HEK293 (cell line): ENCODE measurements at regions not wholly inside any gene's neighbourhood (a gene's known extent, or its start where the extent isn't known, plus 50 kb on each side); places are given as distances from the start of the nearest gene placed in this dataset.

Source experiments
- CTCF ChIA-PET: fragments of 350-600 bp; formaldehyde crosslinking; extraction: SDS; loops from one replicate; lab custom pipeline; 2021; ENCODE audit warnings: antibody characterized with exemption; lab: Yijun Ruan, JAX
- POLR2A ChIA-PET: fragments of 300-600 bp; formaldehyde crosslinking; extraction: SDS; loops from one replicate; lab custom pipeline; 2020; ENCODE audit warnings: antibody characterized with exemption, inconsistent platforms; lab: Yijun Ruan, JAX
- H3K27ac ChIP-seq: fragments of 200-500 bp; sonication (Bioruptor generic); 2 replicates; pipeline ENCODE4 v1.5.1; 2014; ENCODE audit warnings: low read depth, low read length, control low read depth, inconsistent platforms; ENCODE audit errors: extremely low read depth
- H3K36me3 ChIP-seq, 2 experiments: fragments of 200-500 bp in 1 of 2; sonication (Bioruptor generic) in 1 of 2; 1 replicate in 1 of 2; 2 replicates in 1 of 2; pipeline ENCODE4 v1.5.1; 2014 to 2017; ENCODE audit warnings: inconsistent platforms in 2 of 2, low read length in 2 of 2; ENCODE audit not compliant: control insufficient read depth in 2 of 2, insufficient read depth in 1 of 2
- H3K4me1 ChIP-seq: fragments of 200-500 bp; sonication (Bioruptor generic); 2 replicates; pipeline ENCODE4 v1.5.1; 2014; ENCODE audit warnings: mild to moderate bottlenecking, low read length, inconsistent platforms; ENCODE audit not compliant: control insufficient read depth, insufficient read depth
- H3K4me3 ChIP-seq: 2 replicates; pipeline ENCODE4 v1.5.1; 2011; ENCODE audit warnings: low read depth, mild to moderate bottlenecking, control low read depth, low read length, moderate library complexity
- H3K9me3 ChIP-seq: fragments of 200-500 bp; sonication (Bioruptor generic); 2 replicates; pipeline ENCODE4 v1.5.1; 2014; ENCODE audit warnings: low read depth, low read length, inconsistent platforms; ENCODE audit not compliant: control insufficient read depth, insufficient read depth
- BCL11B ChIP-seq: fragments of 450-650 bp; formaldehyde crosslinking; IDR thresholded peaks from 2 replicates; pipeline ENCODE4 v1.5.1; 2016; ENCODE audit warnings: low read depth, missing biosample characterization, missing genetic modification characterization
- GLI2 ChIP-seq: fragments of 450-650 bp; formaldehyde crosslinking; IDR thresholded peaks from 2 replicates; pipeline ENCODE4; 2017; ENCODE audit warnings: missing biosample characterization, missing genetic modification characterization, low read depth, borderline replicate concordance
- HOXD13 ChIP-seq: sonication (generic); formaldehyde crosslinking; IDR thresholded peaks from 2 replicates; pipeline ENCODE4 v1.8.0; 2022; ENCODE audit warnings: missing genetic modification reagents, borderline replicate concordance
- ZBTB21 ChIP-seq: fragments of 450-650 bp; formaldehyde crosslinking; IDR thresholded peaks from 2 replicates; pipeline ENCODE4 v1.5.1; 2017; ENCODE audit warnings: missing biosample characterization, missing genetic modification characterization
- ZNF155 ChIP-seq: fragments of 450-650 bp; formaldehyde crosslinking; IDR thresholded peaks from 2 replicates; pipeline ENCODE4 v1.5.1; 2016; ENCODE audit warnings: missing biosample characterization, missing genetic modification characterization
- ZNF2 ChIP-seq: fragments of 450-650 bp; formaldehyde crosslinking; IDR thresholded peaks from 2 replicates; pipeline ENCODE4 v1.5.1; 2016; ENCODE audit warnings: missing biosample characterization, missing genetic modification characterization
- ZNF426 ChIP-seq: fragments of 450-650 bp; formaldehyde crosslinking; IDR thresholded peaks from 2 replicates; pipeline ENCODE4 v1.5.1; 2017; ENCODE audit warnings: missing biosample characterization, missing genetic modification characterization, mild to moderate bottlenecking, inconsistent platforms, moderate library complexity
- ZNF433 ChIP-seq: fragments of 450-650 bp; formaldehyde crosslinking; IDR thresholded peaks from 2 replicates; pipeline ENCODE4 v1.5.1; 2016; ENCODE audit warnings: missing biosample characterization, missing genetic modification characterization, low read depth
- ZNF561 ChIP-seq: fragments of 450-650 bp; IDR thresholded peaks from 2 replicates; pipeline ENCODE4 v1.5.1; 2018; ENCODE audit warnings: missing biosample characterization, missing genetic modification characterization, borderline replicate concordance
- ZNF664 ChIP-seq: fragments of 450-650 bp; formaldehyde crosslinking; IDR thresholded peaks from 2 replicates; pipeline ENCODE4 v1.5.1; 2016; ENCODE audit warnings: missing biosample characterization, missing genetic modification characterization
- ZNF768 ChIP-seq: fragments of 450-650 bp; formaldehyde crosslinking; IDR thresholded peaks from 2 replicates; pipeline ENCODE4 v1.5.1; 2018; ENCODE audit warnings: missing biosample characterization, mild to moderate bottlenecking, missing genetic modification characterization
- TF ChIP-seq, protein P1 (sequence below): fragments of 450-650 bp; formaldehyde crosslinking; IDR thresholded peaks from 2 replicates; pipeline ENCODE4 v1.5.1; 2017; ENCODE audit warnings: missing biosample characterization, missing genetic modification characterization
- TF ChIP-seq, protein P2 (sequence below): fragments of 450-650 bp; formaldehyde crosslinking; IDR thresholded peaks from 2 replicates; pipeline ENCODE4 v1.5.1; 2016; ENCODE audit warnings: missing biosample characterization, missing genetic modification characterization
- TF ChIP-seq, protein P3 (sequence below): fragments of 450-650 bp; formaldehyde crosslinking; IDR thresholded peaks from 2 replicates; pipeline ENCODE4 v1.5.1; 2016; ENCODE audit warnings: missing biosample characterization, missing genetic modification characterization
- TF ChIP-seq, protein P4 (sequence below): fragments of 450-650 bp; formaldehyde crosslinking; IDR thresholded peaks from 2 replicates; pipeline ENCODE4 v1.5.1; 2016; ENCODE audit warnings: missing biosample characterization, missing genetic modification characterization, low read depth

DNA sequence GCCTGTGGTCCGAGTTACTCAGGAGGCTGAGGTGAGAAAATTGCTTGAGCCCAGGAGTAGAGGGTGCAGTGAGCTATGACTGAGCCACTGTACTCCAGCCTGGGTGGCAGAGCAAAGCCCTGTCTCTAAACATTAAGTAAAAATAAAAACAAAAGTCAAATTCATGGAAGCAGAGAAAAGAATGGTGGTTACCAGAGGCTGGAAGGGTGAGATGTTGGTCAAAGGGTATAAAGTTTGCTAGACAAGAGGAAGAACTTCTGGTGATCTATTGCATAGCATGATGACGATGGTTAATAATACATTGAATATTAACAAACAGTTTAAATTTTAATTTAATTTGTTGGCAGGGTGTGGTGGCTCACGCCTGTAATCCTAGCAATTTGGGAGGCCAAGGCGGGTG, 68.1 kb downstream of the CRPPA start:
- no peaks in the 10 kb centered on the region for H3K4me1 ChIP-seq
- no peaks in the 10 kb centered on the region for H3K36me3 ChIP-seq
- H3K9me3 ChIP-seq: no peaks in the 10 kb centered on the region
- ChIA-PET POLR2A (no interaction called here), CTCF (no interaction called here)
- no peak overlapping the region for H3K27ac ChIP-seq
- H3K4me3 ChIP-seq: no peak overlapping the region
- TF ChIP-seq, protein P1, sequence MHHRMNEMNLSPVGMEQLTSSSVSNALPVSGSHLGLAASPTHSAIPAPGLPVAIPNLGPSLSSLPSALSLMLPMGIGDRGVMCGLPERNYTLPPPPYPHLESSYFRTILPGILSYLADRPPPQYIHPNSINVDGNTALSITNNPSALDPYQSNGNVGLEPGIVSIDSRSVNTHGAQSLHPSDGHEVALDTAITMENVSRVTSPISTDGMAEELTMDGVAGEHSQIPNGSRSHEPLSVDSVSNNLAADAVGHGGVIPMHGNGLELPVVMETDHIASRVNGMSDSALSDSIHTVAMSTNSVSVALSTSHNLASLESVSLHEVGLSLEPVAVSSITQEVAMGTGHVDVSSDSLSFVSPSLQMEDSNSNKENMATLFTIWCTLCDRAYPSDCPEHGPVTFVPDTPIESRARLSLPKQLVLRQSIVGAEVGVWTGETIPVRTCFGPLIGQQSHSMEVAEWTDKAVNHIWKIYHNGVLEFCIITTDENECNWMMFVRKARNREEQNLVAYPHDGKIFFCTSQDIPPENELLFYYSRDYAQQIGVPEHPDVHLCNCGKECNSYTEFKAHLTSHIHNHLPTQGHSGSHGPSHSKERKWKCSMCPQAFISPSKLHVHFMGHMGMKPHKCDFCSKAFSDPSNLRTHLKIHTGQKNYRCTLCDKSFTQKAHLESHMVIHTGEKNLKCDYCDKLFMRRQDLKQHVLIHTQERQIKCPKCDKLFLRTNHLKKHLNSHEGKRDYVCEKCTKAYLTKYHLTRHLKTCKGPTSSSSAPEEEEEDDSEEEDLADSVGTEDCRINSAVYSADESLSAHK (tag by site-specific recombination): no peak
- TF ChIP-seq ZNF2 (tag by site-specific recombination): no peak

DNA sequence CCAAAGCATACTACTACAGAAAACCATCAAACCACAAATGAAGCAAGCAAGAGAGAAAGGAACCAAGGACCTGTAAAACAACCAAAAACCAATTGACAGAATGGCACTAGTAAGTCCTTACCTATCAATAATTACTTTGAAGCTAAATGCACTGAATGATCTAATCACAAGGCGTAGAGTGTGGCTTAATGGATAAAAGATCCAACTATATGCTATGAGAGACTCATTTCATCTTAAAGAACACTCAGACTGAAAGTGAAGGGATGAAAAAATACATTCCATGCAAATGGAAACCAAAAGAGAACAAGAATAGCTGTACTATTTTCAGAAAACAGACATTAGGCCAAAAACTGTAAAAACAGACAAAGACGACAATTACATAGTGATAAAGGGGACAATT, 70.7 kb downstream of the CRPPA start:
- TF ChIP-seq ZNF664 (no peak), ZNF561 (no peak), ZNF433 (tag by site-specific recombination) (no peak), ZBTB21 (no peak)
- TF ChIP-seq, protein P2, sequence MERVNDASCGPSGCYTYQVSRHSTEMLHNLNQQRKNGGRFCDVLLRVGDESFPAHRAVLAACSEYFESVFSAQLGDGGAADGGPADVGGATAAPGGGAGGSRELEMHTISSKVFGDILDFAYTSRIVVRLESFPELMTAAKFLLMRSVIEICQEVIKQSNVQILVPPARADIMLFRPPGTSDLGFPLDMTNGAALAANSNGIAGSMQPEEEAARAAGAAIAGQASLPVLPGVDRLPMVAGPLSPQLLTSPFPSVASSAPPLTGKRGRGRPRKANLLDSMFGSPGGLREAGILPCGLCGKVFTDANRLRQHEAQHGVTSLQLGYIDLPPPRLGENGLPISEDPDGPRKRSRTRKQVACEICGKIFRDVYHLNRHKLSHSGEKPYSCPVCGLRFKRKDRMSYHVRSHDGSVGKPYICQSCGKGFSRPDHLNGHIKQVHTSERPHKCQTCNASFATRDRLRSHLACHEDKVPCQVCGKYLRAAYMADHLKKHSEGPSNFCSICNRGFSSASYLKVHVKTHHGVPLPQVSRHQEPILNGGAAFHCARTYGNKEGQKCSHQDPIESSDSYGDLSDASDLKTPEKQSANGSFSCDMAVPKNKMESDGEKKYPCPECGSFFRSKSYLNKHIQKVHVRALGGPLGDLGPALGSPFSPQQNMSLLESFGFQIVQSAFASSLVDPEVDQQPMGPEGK (tag by site-specific recombination): no peak
- TF ChIP-seq, protein P3, sequence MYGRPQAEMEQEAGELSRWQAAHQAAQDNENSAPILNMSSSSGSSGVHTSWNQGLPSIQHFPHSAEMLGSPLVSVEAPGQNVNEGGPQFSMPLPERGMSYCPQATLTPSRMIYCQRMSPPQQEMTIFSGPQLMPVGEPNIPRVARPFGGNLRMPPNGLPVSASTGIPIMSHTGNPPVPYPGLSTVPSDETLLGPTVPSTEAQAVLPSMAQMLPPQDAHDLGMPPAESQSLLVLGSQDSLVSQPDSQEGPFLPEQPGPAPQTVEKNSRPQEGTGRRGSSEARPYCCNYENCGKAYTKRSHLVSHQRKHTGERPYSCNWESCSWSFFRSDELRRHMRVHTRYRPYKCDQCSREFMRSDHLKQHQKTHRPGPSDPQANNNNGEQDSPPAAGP: no peak

DNA sequence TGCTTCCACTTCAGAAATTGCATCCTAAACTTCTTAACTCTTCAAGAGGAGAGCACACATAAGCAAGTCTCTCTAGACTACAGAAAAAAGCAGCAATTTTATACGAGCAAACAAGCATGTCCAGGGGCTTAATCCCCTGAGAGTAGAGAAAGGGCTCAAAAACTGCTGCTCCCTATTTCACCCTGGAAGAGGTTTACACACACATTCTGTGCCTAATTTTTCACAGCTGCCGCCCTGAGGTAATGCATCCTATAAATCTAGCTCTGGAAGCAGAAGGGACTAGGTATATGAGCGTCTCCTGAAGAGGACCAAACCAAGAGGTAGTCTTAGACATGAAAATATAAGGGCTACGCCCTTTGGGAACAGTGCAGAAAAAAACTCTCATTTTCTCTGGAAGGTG, 73.1 kb downstream of the CRPPA start:
- POLR2A ChIA-PET: interaction anchor here (1.0 kb wide), 1 partner anchor 72 kb away, joined by 3 read pairs; no protein-coding TSS in a partner anchor
- no peaks in the 10 kb centered on the region for H3K9me3 ChIP-seq
- CTCF ChIA-PET: interaction anchor here (0.5 to 0.8 kb wide), 4 partner anchors 18 to 1609 kb away, joined by 3 to 4 read pairs (median 3); no protein-coding TSS in a partner anchor

More for the DNA sequence above, 70.7 kb downstream of the CRPPA start:
- CTCF ChIA-PET: no interaction called here
- POLR2A ChIA-PET: no interaction called here
- Histone ChIP-seq H3K4me1 (peaks cover 2% of the 10 kb centered on the region; the same call in 1 of the 2 replicates), H3K4me3 (no peak overlapping the region), H3K27ac (no peak overlapping the region), H3K9me3 (no peaks in the 10 kb centered on the region), H3K36me3 (no peaks in the 10 kb centered on the region)

DNA sequence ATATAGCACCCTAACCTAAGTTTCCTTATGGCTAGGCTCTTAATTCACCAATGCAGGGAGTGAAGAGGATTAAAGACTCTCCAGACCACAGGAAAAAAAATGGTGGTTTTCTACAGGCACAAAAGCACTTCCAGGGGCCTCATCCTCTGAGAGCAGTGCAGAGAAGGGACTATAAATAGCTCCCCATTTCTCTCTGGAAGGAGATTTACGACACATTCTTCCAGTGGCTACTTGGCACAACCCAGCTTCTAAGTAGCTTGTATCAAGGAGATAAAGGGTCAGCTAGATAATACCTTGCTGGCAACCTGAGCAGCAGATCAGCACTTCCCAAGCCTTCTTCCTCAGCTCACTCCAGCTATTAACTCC, 73.5 kb downstream of the CRPPA start:
- H3K4me1 ChIP-seq: peaks cover 2% of the 10 kb centered on the region; the same call in 1 of the 2 replicates
- CTCF ChIA-PET: interaction anchor here (0.5 to 0.8 kb wide), 5 partner anchors 8 to 1608 kb away, joined by 3 read pairs; no protein-coding TSS in a partner anchor
- no peak overlapping the region for H3K4me3 ChIP-seq
- TF ChIP-seq HOXD13 (CRISPR knock-in tag) (no peak), BCL11B (tag by site-specific recombination) (no peak), ZNF768 (no peak), ZNF426 (tag by site-specific recombination) (no peak), ZNF155 (tag by site-specific recombination) (no peak)
- TF ChIP-seq, protein P4, sequence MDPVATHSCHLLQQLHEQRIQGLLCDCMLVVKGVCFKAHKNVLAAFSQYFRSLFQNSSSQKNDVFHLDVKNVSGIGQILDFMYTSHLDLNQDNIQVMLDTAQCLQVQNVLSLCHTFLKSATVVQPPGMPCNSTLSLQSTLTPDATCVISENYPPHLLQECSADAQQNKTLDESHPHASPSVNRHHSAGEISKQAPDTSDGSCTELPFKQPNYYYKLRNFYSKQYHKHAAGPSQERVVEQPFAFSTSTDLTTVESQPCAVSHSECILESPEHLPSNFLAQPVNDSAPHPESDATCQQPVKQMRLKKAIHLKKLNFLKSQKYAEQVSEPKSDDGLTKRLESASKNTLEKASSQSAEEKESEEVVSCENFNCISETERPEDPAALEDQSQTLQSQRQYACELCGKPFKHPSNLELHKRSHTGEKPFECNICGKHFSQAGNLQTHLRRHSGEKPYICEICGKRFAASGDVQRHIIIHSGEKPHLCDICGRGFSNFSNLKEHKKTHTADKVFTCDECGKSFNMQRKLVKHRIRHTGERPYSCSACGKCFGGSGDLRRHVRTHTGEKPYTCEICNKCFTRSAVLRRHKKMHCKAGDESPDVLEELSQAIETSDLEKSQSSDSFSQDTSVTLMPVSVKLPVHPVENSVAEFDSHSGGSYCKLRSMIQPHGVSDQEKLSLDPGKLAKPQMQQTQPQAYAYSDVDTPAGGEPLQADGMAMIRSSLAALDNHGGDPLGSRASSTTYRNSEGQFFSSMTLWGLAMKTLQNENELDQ: no peak
- H3K36me3 ChIP-seq: no peaks in the 10 kb centered on the region
- POLR2A ChIA-PET: interaction anchor here (1.0 kb wide), 1 partner anchor 72 kb away, joined by 3 read pairs; no protein-coding TSS in a partner anchor
- no peak overlapping the region for H3K27ac ChIP-seq
- no peaks in the 10 kb centered on the region for H3K9me3 ChIP-seq

More for the DNA sequence above, 73.1 kb downstream of the CRPPA start:
- TF ChIP-seq GLI2 (tag by site-specific recombination): no peak
- Histone ChIP-seq H3K4me1 (peaks cover 2% of the 10 kb centered on the region; the same call in 1 of the 2 replicates), H3K4me3 (no peak overlapping the region), H3K27ac (no peak overlapping the region), H3K36me3 (no peaks in the 10 kb centered on the region)
